Colon (tissue), 2 donors: ENCODE measurements at regions not wholly inside any gene's neighbourhood (a gene's known extent, or its start where the extent isn't known, plus 50 kb on each side); places are given as distances from the start of the nearest gene placed in this dataset.

ENCODE experiments used
- FAIRE-seq: peaks from 2 replicates; lab custom pipeline; 2012; peaks lifted over from hg19 to GRCh38; lab: Jason Lieb, UNC
- donor health status: control.
- donor health status: control.

GRCh38 chr16:88289001-88289400, 93.8 kb upstream of the ZNF469 start:
- FAIRE-seq: no peak

DNA sequence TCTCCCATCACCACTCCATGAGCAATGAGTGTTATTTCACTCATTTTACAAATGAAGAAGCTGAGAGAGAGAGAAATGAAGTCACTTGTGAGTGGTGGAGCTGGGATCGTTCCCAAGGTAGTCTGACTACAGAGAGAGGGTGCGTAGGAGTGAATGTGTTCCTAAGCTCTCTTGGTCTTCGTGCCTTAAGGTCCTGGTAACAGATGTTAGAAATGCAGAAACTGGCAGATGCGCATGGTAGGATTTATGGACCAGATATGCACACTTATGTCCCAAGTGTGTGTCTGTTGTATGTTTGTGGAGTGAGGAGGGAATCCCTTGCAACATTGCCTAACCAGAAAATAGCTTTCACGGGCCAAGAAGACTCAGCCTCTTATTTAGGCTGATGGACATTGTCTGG, 93.2 kb upstream of the ZNF469 start:
- FAIRE-seq: no peak

DNA sequence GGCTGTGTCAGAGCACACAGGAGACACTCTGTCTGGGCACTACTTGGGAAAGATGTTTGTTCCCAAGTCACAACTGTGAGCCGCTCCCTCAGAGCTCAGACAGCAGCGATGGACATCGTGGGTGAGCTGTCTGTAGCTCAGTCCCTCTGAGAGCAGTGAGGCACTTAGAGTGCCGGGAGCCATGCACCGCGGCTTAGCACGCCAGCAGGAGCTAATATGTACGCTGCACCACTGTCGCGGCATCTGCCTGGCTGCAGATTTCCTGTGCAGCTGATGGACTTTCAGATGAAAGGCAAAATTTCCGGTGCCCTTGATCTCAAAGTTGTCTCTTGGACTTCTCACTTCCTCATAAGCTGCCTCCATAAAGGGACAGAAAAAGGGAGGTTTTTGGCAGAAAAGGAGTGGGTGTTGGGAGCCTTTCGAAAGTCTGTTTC, 92.8 kb upstream of the ZNF469 start:
- no peak for FAIRE-seq

DNA sequence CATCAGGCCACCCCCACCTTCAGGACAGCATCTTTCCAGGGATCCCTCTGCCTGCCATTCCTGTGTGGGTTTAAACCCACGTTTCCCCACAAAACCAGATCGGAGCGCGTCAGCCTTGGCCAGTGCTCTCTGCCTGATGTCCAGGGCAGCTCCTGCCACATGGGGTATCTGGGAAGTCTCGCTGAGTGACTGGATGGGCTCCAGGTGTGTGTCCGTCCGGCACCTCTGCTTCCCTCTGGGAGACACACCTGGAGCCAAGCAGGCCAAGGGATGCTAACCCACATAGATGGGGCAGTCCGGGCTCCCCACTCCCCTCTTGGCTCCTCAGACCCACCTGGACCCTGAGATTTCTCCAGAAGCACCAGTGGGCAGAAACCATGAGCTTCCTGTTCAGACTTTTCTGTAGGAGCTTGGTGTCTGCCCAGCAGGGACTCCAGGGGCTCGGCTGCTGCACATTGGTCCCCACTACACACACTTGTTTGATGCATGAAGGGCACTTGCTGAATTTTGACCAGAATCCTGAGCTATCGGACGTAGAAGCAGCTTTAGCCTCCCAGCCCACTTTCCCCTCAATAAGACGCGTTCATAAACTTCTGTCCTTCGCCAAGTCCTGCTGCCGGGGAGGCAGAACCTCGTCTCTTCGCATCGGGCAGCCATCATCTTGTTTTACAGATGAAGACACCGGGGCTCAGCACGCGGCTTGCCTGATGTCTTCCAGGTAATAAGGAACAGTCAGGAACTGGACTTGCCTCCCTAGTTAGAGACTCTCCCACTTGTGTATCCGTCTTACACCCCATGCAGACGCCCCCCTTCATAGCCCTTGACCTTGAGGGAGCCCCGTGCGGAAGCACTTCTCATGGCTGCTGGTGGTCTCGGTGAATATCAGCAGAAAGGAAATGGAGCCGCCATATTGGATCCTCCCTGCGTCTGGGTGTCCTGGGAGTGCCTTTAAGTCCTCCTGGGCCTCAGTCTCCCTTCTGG, 91.6 kb upstream of the ZNF469 start:
- no peak for FAIRE-seq

DNA sequence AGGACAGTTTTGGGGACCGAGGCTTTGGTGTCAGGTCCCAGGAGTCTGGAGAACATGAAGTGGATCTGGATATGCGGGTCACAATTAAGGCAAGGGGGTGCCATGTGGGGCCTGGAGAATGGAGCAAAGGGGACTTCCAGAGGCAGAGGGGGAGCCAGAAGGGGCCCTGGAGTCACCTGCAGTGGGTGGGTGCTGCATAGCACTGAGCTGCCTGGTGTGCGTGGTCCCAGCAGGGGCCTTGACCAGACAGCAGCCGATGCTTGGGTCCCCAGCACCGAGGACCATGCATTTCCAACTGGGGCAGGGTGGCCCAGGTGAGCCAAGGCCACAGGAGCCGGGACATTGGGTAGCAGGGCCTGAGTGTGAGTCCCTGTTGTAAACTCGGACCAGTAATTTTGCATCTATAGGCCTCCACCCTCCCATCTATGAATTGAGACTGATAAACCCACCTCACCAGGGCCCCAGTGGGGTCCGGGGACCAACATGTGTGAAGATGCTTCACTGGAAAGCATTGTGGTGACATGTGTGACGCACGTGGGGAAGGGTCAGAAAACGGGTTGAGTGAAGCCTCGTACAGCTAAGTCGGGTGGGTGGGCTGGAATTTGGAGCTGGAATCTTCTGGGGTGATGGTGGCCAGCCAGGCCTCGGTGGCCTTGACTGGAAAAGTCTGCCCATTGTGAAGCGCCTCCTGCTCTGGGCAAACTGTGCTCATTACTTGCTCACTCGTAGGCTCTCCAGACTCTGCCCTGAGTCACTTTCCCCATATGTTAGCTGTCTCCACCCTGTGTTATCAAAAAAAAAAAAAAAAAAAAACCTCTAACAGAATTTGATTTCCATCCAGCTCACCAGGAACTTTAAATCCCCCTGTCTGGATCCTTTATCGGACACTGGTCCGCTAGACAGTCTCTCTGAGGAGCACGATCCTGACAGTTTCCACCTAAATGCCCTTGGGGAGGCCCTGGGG, 90.5 kb upstream of the ZNF469 start:
- FAIRE-seq: no peak

DNA sequence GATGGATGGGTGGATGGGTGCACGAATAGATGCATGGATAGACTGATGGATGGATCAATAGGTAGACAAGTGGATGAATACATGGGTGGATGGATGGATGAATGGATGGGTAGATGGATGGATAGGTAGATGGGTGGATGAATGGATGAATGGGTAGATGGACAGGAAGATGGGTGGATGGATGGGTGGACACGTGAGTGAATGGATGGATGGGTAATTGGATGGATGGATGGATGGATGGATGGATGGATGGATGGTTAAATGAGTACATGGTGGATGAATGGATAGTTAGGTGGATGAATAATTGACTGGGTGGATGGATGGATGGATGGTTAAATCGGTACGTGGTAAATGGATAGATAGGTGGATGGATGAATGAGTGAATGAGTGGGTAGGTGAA, 89.7 kb upstream of the ZNF469 start:
- FAIRE-seq: no peak

DNA sequence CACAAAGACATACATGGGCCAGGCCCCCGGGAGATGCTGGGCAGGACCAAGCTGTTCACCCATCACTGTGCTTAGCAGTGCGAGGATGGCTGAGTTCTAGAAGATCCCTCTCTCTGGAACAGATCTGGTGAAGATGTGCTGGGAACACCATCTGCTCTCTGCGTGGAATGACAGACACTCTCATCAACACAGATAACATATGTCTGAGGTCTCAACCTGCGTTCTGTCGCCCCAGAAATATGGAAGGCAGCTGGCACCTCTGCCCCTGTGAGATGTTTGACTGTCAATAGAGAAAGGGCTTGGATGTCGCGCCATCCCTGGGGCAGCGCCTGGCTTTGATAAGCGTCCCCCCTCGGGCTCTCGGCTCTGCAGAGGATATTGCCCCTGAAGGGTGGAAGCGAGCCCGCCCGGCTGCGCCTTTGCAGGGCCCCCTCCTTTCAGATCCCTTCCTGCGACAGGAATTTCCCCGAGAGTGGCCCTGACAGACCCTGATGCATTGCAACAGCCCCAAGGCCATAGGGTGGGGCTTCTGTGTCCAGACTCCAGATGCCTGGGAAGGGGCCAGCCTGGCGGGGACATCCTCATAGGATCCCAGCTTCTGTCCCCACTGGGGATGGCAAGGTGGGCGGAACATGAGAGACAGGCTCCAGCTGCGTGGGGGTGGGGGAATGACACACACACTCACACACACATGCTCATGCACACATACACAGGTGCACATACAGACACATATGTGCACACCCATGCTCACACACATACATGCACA, 86.9 kb upstream of the ZNF469 start:
- FAIRE-seq: no peak

DNA sequence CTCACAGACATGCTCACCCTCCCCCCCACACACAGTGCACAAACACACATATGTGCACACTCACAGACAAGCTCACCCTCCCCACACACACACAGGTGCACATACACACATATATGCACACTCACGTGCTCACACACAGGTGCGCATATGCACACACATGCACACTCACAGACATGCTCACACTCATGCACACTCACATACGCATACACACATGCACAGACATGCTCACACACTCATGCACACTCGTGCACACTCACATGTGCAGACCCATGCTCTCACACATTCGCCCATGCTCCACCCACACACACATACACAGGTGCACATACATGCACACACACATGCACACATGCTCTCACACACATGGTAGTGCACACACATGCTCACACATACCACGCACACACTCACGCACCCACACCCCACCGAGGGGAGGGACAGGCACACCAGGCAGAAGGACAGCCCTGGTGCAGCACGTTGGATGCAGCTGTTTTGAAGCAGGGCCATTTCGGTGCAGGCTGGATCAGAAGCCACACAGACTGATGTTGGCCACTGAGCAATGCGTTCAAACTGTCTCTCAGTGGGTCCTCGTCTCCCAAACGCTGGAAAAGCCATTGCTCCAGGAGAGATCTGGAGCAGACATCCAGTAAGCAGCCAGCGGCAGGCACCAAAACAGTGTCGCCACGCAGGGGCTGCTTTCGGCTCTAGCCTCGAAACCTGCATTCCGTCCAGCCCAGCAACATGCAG, 86.2 kb upstream of the ZNF469 start:
- FAIRE-seq: no peak

DNA sequence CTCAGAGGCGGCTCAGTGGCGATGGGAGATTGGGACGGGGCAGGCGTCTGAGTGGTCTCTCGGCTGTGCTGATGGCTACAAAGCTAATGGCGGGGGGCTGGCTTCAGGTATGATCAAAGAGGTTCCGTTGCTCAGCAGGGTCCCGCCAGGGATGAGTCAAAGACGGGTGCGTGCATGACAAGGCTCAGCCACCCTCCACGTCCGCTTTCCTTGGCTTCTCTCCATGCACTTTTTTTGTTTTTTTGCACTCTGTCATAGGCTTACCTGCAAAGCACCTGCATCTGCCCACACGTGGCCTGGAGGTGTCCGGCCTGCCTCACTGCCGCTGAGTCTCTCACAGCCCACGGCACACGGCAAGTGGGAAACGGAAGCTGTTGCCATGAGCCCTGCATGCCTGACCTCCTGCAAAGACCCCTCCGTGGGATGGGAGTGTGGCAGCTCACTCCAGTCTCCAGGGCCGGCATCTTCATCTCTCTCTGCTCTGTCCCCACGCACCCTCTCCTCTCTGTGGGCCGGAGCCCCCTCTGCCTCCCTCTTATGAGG, 85.5 kb upstream of the ZNF469 start:
- FAIRE-seq: no peak

DNA sequence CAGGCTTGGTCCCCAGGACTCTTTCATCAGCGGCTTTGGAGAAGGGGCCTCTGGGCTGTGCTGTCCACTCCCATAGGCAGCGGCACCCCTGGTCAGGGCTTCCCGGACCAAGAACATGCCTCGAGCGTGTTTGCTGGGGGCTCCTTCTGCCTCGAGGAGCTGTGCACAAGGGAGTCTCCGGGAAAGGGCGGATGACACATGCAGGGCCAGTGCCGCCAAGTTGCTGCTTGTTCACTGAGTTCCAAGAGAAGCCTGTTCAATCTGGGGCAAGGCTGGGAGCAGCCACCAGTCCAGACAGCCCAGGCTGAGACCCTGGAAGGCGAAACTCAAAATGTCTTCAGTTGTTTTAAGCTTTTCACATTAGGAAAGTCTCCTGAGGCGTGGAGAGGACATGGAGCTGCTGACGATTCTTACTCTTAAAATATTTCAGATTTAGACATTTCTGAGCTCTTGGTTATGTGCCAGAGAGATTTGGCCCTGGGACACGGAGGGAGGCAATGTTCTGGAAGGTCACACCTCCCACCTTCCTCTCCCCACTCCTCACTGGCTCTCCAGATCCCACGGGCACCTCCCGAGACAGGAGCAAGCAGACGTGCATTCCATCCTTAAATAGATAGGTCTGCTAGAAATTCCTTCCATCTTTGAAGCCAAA, 84.5 kb upstream of the ZNF469 start:
- FAIRE-seq: no peak

DNA sequence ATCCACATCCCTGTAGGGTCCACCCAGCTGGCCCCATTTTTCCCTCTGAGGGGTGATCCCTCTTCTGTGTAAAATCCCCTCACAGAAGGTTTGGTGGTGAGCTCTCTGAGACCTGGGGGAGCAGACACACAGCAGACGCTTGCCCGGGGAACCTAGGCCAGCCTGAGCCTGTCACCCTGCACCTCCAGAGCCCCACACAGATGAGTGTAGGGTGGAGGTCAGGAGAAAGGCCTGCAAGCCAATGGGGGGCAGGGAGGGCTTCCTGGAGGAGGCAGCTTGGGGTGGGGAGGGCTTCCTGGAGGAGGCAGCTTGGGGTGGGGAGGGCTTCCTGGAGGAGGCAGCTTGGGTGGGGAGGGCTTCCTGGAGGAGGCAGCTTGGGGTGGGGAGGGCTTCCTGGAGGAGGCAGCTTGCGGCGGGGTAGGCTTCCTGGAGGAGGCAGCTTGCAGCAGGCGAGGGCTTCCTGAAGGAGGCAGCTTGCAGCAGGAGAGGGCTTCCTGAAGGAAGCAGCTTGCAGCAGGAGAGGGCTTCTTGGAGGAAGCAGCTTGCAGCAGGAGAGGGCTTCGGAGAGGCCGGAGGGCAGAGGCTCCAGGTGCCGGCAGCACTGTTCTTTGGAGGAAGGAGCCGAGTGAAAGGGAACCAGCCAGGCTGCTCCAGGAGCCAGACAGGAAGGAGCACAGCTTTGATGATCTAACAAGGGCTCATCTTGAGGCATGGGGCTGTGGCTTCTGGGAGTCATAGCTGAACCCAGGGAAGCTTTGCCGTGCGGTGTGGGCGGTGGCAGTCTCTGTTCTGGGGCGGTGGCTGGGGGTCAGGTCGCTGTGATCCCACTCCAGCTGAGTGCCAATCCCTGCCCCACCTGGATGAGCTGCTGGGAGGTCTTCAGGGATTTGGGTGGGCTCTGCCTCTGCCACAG, 83.7 kb upstream of the ZNF469 start:
- FAIRE-seq: no peak

- no peak for FAIRE-seq
Observed at GRCh38 chr16:88299751-88300462, 82.9 kb upstream of the ZNF469 start.

- no peak for FAIRE-seq
Observed at GRCh38 chr16:88300463-88300835, 82.3 kb upstream of the ZNF469 start.

- no peak for FAIRE-seq
Observed at GRCh38 chr16:88301431-88301830, 81.3 kb upstream of the ZNF469 start.

GRCh38 chr16:88301886-88302285, 80.9 kb upstream of the ZNF469 start:
- no peak for FAIRE-seq

GRCh38 chr16:88302666-88303065, 80.1 kb upstream of the ZNF469 start:
- no peak for FAIRE-seq

GRCh38 chr16:88303405-88303804, 79.4 kb upstream of the ZNF469 start:
- no peak for FAIRE-seq

DNA sequence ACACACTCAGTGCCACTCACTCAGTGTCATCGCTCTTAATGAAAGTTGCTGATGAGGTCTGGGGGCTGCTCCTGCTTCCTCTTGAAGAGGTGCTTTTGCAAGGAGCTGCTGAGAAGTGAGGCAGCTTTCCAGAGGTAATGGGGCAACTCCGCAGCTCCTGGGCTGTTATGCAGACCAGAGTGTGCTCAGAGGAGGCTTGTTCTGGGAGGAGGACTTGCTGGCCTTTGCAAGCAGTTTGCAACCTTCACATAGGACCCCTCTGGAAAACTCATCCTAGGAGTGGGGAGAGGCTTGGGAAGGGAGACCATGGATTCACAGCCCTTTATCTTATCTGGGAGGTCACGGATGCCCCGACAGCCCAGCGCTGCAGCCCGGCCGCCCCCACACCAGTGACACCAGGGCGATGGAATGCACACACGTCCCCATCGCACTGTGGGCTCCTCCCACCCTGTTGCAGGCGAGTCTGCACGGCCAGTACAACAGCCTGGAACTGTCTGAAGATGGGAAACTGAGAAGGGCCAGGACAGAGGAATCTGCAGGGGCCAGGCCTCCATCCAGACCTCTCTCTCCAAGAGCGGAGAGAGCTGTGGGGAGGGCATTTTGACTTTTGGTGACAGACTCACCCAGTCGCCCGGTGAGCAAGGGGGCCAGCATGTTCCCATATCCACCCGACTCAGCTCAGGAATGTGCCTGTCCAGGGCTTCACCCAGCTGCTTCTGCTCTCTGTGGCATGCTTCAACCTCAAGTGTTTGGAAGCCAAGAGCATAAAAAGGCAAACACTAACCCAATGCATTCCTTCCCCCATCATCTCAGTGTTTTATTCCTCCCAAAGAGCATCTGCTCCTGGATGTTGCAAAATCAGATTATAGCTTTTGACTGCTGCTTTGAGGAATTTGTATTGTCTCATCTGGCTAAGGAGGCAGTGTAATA, 78.6 kb upstream of the ZNF469 start:
- no peak for FAIRE-seq
